ENCODE measurements at regions not wholly inside any gene's neighbourhood (a gene's known extent, or its start where the extent isn't known, plus 50 kb on each side); places are given as distances from the start of the nearest gene placed in this dataset.

DNA sequence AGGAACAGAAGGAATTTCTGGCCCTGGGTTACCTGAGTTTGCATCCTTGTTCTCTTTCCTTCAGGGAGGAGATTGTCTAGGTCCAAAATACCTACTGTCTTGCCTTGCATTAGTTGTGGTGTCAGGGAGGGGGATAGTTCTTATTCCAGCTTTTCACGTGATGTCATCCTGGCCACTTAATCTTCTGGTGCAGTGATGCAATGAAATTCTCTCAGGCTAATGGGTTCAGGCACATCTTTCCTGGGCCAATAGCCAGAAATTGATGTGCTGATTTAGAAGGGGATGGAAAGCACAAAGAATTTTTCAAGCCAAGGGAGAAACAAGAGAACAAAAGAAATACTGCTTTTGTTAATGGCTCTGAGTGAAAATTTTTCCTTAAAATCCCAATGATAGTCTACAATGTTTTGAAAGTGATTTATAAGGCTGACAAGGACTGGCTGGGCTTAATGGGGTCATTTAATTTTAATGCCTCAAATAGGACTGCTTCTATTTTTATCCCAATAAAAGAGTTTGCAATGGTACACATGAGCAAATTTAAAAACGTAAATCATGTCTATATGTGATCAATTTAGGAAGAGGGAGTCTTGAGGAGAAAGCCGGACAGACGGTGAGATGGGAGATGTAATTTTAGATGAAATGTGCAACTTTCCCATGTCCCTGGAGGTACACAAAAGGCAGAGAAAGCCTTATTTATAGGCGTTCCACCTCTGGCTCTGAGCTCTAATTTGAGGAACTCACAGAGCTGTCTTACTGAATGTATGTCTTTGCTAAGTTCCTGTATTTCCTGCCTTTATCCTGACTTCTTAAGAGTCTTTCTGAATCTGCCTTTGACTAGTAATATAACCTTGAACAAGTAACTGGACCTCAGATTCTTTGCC, 89.3 kb upstream of the SV2C start:
- TF ChIP-seq EZH2phosphoT487 (IDR thresholded peaks at IDR 0.05; ENCODE audit: unreplicated experiment) (no peak), EZH2 (IDR thresholded peaks at IDR 0.05; ENCODE audit: low read depth, unreplicated experiment) (no peak), POLR2AphosphoS5 (IDR thresholded peaks at IDR 0.05; ENCODE audit: low read depth) (no peak), JUNB (IDR thresholded peaks at IDR 0.05; ENCODE audit: unreplicated experiment) (no peak), ZNF114 (CRISPR knock-in tag; IDR thresholded peaks at IDR 0.05) (no peak), ZNF331 (CRISPR knock-in tag; IDR thresholded peaks at IDR 0.05; ENCODE audit: low read depth) (no peak), STAT1 (IDR thresholded peaks at IDR 0.05; ENCODE audit: unreplicated experiment) (no peak), CREB1 (CRISPR knock-in tag; IDR thresholded peaks at IDR 0.05; ENCODE audit: low read depth) (no peak)
- TF ChIP-seq, protein P1, sequence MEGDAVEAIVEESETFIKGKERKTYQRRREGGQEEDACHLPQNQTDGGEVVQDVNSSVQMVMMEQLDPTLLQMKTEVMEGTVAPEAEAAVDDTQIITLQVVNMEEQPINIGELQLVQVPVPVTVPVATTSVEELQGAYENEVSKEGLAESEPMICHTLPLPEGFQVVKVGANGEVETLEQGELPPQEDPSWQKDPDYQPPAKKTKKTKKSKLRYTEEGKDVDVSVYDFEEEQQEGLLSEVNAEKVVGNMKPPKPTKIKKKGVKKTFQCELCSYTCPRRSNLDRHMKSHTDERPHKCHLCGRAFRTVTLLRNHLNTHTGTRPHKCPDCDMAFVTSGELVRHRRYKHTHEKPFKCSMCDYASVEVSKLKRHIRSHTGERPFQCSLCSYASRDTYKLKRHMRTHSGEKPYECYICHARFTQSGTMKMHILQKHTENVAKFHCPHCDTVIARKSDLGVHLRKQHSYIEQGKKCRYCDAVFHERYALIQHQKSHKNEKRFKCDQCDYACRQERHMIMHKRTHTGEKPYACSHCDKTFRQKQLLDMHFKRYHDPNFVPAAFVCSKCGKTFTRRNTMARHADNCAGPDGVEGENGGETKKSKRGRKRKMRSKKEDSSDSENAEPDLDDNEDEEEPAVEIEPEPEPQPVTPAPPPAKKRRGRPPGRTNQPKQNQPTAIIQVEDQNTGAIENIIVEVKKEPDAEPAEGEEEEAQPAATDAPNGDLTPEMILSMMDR (conservative IDR thresholded peaks at IDR 0.05; ENCODE audit: low read depth in 2 of 2): no peak
- TF ChIP-seq, protein P2, sequence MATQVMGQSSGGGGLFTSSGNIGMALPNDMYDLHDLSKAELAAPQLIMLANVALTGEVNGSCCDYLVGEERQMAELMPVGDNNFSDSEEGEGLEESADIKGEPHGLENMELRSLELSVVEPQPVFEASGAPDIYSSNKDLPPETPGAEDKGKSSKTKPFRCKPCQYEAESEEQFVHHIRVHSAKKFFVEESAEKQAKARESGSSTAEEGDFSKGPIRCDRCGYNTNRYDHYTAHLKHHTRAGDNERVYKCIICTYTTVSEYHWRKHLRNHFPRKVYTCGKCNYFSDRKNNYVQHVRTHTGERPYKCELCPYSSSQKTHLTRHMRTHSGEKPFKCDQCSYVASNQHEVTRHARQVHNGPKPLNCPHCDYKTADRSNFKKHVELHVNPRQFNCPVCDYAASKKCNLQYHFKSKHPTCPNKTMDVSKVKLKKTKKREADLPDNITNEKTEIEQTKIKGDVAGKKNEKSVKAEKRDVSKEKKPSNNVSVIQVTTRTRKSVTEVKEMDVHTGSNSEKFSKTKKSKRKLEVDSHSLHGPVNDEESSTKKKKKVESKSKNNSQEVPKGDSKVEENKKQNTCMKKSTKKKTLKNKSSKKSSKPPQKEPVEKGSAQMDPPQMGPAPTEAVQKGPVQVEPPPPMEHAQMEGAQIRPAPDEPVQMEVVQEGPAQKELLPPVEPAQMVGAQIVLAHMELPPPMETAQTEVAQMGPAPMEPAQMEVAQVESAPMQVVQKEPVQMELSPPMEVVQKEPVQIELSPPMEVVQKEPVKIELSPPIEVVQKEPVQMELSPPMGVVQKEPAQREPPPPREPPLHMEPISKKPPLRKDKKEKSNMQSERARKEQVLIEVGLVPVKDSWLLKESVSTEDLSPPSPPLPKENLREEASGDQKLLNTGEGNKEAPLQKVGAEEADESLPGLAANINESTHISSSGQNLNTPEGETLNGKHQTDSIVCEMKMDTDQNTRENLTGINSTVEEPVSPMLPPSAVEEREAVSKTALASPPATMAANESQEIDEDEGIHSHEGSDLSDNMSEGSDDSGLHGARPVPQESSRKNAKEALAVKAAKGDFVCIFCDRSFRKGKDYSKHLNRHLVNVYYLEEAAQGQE (IDR thresholded peaks at IDR 0.05; ENCODE audit: unreplicated experiment): no peak
- TF ChIP-seq, protein P3, sequence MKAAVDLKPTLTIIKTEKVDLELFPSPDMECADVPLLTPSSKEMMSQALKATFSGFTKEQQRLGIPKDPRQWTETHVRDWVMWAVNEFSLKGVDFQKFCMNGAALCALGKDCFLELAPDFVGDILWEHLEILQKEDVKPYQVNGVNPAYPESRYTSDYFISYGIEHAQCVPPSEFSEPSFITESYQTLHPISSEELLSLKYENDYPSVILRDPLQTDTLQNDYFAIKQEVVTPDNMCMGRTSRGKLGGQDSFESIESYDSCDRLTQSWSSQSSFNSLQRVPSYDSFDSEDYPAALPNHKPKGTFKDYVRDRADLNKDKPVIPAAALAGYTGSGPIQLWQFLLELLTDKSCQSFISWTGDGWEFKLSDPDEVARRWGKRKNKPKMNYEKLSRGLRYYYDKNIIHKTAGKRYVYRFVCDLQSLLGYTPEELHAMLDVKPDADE (IDR thresholded peaks at IDR 0.05): no peak
